MCF 10A (cell line): ENCODE measurements at regions not wholly inside any gene's neighbourhood (a gene's known extent, or its start where the extent isn't known, plus 50 kb on each side); places are given as distances from the start of the nearest gene placed in this dataset.

ENCODE experiments used
- BruUV-seq: library from RNA; stranded (reverse); fragments of 400-500 nt; replicated peaks from 2 replicates; lab custom pipeline; 2021; lab: Mats Ljungman, UMichigan
- CTCF ChIA-PET: fragments of 300-600 bp; sonication (Branson Sonifier 250); formaldehyde crosslinking; extraction: SDS; loops from one replicate; lab custom pipeline; 2021; ENCODE audit warnings: antibody characterized with exemption, inconsistent platforms; lab: Yijun Ruan, JAX
- POLR2A ChIA-PET: fragments of 300-600, 350-650 bp; sonication (Branson Sonifier 250); formaldehyde crosslinking; extraction: SDS; loops from one replicate; lab custom pipeline; 2020; ENCODE audit warnings: antibody characterized with exemption, inconsistent platforms; lab: Yijun Ruan, JAX
- DNase-seq: peaks from one replicate; pipeline ENCODE4 v3.0.0-alpha.2; 2018; ENCODE audit not compliant: unreplicated experiment
- H3K27ac Mint-ChIP-seq: one replicate; pipeline ENCODE4 v1.8.0; 2022; ENCODE audit warnings: mild to moderate bottlenecking, low read depth, mixed read lengths; ENCODE audit not compliant: unreplicated experiment
- H3K27me3 Mint-ChIP-seq: one replicate; pipeline ENCODE4 v1.8.0; 2022; ENCODE audit warnings: mixed read lengths; ENCODE audit not compliant: insufficient read depth, unreplicated experiment
- H3K36me3 Mint-ChIP-seq: one replicate; pipeline ENCODE4 v1.8.0; 2022; ENCODE audit warnings: mild to moderate bottlenecking, moderate library complexity, mixed read lengths; ENCODE audit not compliant: insufficient read depth, unreplicated experiment
- H3K4me1 Mint-ChIP-seq: one replicate; pipeline ENCODE4 v1.8.0; 2022; ENCODE audit warnings: mixed read lengths; ENCODE audit not compliant: insufficient read depth, unreplicated experiment
- H3K4me3 Mint-ChIP-seq: one replicate; pipeline ENCODE4 v1.8.0; 2022; ENCODE audit warnings: mild to moderate bottlenecking, moderate library complexity, mixed read lengths; ENCODE audit not compliant: unreplicated experiment
- H3K9me3 Mint-ChIP-seq: one replicate; pipeline ENCODE4 v1.8.0; 2022; ENCODE audit warnings: mixed read lengths; ENCODE audit not compliant: unreplicated experiment
- CTCF ChIP-seq: fragments of 200-600 bp; IDR thresholded peaks from one replicate; pipeline ENCODE4 v1.8.0; 2022; ENCODE audit warnings: antibody characterized with exemption, mild to moderate bottlenecking; ENCODE audit not compliant: unreplicated experiment
- intact Hi-C: fragments of 100-400 bp; cut with micrococcal nuclease; formaldehyde crosslinking; loops from 2 replicates; pipeline ENCODE4 v1.14.1; 2022

DNA sequence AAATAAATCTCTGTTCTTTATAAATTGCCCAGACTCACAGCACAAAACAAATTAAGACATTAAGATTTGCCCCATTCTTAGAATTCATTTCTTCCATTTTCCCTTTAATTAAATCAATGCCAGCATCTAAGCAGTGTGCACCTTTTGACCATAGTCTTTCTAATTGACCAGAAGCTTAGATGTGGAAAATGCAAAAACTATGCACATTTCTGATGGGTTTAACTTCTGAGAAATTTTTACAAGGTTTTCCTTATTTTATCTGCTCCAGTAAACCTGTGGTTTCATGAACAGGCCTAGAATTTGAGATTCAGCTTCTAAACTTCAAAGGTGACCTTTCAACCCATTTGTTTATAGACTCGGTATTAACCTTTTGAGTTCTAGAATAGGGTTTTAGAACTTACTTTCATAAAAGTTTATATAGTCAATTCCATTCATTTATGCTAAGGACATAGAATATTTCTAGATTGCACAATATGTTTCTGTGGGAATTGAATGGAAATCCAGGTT, 437.8 kb upstream of the HSF2 start:
- ChIA-PET POLR2A (no interaction called here), CTCF (no interaction called here)
- no peak for DNase-seq
- Mint-ChIP-seq H3K4me3 (no peak overlapping the region), H3K27ac (no peak overlapping the region), H3K9me3 (no peaks in the 10 kb centered on the region), H3K36me3 (no peaks in the 10 kb centered on the region), H3K27me3 (no peaks in the 10 kb centered on the region), H3K4me1 (no peaks in the 10 kb centered on the region)
- no peak for TF ChIP-seq CTCF
- BruUV-seq, result no TSS peak
- intact Hi-C loops, result no loop called here

DNA sequence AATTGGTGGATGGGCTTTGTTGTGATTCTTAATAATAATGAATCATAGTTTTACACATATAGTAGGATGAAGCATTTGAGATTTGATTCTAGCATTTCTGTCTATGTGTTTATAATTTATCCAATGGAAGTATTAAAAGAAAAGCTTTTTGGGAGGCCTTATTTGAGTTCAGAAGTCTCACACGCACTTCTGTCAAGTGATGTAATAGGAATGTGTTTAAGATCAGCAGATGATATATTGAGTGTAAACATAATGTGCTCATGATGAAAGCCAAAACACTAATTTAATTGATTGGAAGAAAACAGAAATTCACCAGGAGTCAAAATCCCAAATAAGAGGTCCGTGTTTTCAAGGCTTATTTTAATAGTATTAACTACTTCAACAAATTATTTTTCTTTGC, 435.6 kb upstream of the HSF2 start:
- H3K27me3 Mint-ChIP-seq, result no peaks in the 10 kb centered on the region
- POLR2A ChIA-PET, result no interaction called here
- no peaks in the 10 kb centered on the region for H3K9me3 Mint-ChIP-seq
- no peak for DNase-seq
- intact Hi-C loops, result no loop called here
- no TSS peak for BruUV-seq
- TF ChIP-seq CTCF, result no peak
- CTCF ChIA-PET, result no interaction called here
- H3K36me3 Mint-ChIP-seq, result no peaks in the 10 kb centered on the region
- H3K4me3 Mint-ChIP-seq, result no peak overlapping the region
- no peaks in the 10 kb centered on the region for H3K4me1 Mint-ChIP-seq
- H3K27ac Mint-ChIP-seq, result no peak overlapping the region

- H3K36me3 Mint-ChIP-seq, result no peaks in the 10 kb centered on the region
- no peak overlapping the region for H3K4me3 Mint-ChIP-seq
- intact Hi-C loops, result no loop called here
- no peaks in the 10 kb centered on the region for H3K9me3 Mint-ChIP-seq
- H3K27me3 Mint-ChIP-seq, result no peaks in the 10 kb centered on the region
- TF ChIP-seq CTCF, result no peak
- no TSS peak for BruUV-seq
- DNase-seq, result no peak
- ChIA-PET CTCF (no interaction called here), POLR2A (interaction anchor here (0.6 kb wide), 1 partner anchor 102 kb away, joined by 3 read pairs; no protein-coding TSS in a partner anchor)
- no peaks in the 10 kb centered on the region for H3K4me1 Mint-ChIP-seq
- no peak overlapping the region for H3K27ac Mint-ChIP-seq
Observed at GRCh38 chr6:121965739-121966138, 433.7 kb upstream of the HSF2 start.

GRCh38 chr6:121967631-121968030, 431.8 kb upstream of the HSF2 start:
- Mint-ChIP-seq H3K9me3 (no peaks in the 10 kb centered on the region), H3K36me3 (no peaks in the 10 kb centered on the region), H3K4me1 (peaks cover 5% of the 10 kb centered on the region), H3K27me3 (no peaks in the 10 kb centered on the region), H3K27ac (no peak overlapping the region), H3K4me3 (no peak overlapping the region)
- ChIA-PET POLR2A (no interaction called here), CTCF (interaction anchor here (0.6 kb wide), 1 partner anchor 11 kb away, joined by 3 read pairs; no protein-coding TSS in a partner anchor)
- no peak for DNase-seq
- no TSS peak for BruUV-seq
- intact Hi-C loops, result no loop called here
- no peak for TF ChIP-seq CTCF
